Activated CD8-positive, alpha-beta T cell treated with anti-CD3 and anti-CD28 coated beads, Interleukin-2, amount 10 ng/mL, durations not matched to agents 7 days and 5 days (primary cell): ENCODE measurements at regions not wholly inside any gene's neighbourhood (a gene's known extent, or its start where the extent isn't known, plus 50 kb on each side); places are given as distances from the start of the nearest gene placed in this dataset.
A peak's percentile ranks its signal among the peaks of the same experiment; 100 is the strongest.

Experiments
- ATAC-seq: fragments of 150-1000 bp; cut with Tn5 transposase; one replicate; pipeline ENCODE4 v1.10.0; 2021; ENCODE audit warnings: moderate library complexity
- CTCF ChIA-PET: fragments of 350-600 bp; sonication (Branson Sonifier 250); formaldehyde crosslinking; loops from one replicate; lab custom pipeline; 2021; ENCODE audit warnings: antibody characterized with exemption; lab: Charles Lee
- POLR2A ChIA-PET: fragments of 350-600 bp; sonication (Branson Sonifier 250); formaldehyde crosslinking; loops from one replicate; lab custom pipeline; 2021; ENCODE audit warnings: antibody characterized with exemption; lab: Charles Lee
- DNase-seq: peaks from one replicate; pipeline ENCODE4 v3.0.0-alpha.2; 2020
- H3K27ac Mint-ChIP-seq: one replicate; pipeline ENCODE4 v1.8.0; 2021; ENCODE audit warnings: mild to moderate bottlenecking, mixed read lengths
- H3K27me3 Mint-ChIP-seq: one replicate; pipeline ENCODE4 v1.8.0; 2021; ENCODE audit warnings: low read depth, mixed read lengths
- H3K36me3 Mint-ChIP-seq: one replicate; pipeline ENCODE4 v1.8.0; 2021; ENCODE audit warnings: low read depth, mixed read lengths
- H3K4me1 Mint-ChIP-seq: one replicate; pipeline ENCODE4 v1.8.0; 2021; ENCODE audit warnings: low read depth, mixed read lengths
- H3K4me3 Mint-ChIP-seq: one replicate; pipeline ENCODE4 v1.8.0; 2021; ENCODE audit warnings: mild to moderate bottlenecking, mixed read lengths
- H3K9me3 Mint-ChIP-seq: one replicate; pipeline ENCODE4 v1.8.0; 2022; ENCODE audit warnings: mixed read lengths; ENCODE audit not compliant: insufficient read depth

DNA sequence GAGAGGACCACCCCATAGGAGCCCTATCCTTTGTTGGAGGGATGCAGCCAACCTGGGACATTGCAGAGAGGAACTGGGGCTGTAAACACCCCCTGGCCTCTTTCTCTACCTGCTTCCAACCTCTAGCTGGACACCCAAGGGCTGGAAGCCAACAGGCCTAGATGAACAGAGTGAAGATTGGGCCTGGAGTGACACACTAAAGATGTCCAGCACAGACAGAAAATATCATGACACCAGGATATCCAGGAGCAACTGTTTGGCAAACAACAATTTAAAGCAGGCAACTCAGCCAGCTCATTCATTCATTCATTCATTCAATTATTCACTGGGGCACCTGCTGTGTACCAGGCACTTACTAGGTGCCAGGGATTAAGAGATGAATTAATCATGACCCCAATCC lies 125.0 kb upstream of the NCOR2 start:
- H3K27ac Mint-ChIP-seq, result no peak overlapping the region
- peaks cover 8% of the 10 kb centered on the region for H3K27me3 Mint-ChIP-seq
- ATAC-seq, result no peak
- H3K4me3 Mint-ChIP-seq, result no peak overlapping the region
- H3K9me3 Mint-ChIP-seq, result peaks cover 18% of the 10 kb centered on the region
- ChIA-PET POLR2A (no interaction called here), CTCF (no interaction called here)
- H3K36me3 Mint-ChIP-seq, result peaks cover 16% of the 10 kb centered on the region
- peaks cover 41% of the 10 kb centered on the region for H3K4me1 Mint-ChIP-seq
- DNase-seq, result no peak

DNA sequence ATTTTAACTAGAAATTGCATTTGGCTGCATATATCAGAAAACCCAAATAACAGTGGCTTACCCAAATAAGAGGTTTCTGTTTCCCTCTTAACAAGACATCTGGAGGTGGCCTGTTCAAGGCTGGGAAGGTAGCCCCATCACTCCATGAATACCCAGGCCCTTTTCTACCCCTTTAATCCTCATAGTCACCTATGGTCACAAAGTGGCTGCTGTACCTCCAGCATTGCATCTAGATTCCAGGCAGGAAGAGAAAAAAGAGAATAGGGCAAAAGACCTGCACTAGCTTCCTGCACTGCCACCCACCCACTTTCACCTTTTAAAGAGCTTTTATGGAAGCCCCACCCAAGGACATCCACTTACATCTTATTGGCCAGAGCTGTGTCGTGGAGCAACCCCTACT lies 124.0 kb upstream of the NCOR2 start:
- Mint-ChIP-seq H3K27ac (no peak overlapping the region), H3K4me3 (no peak overlapping the region), H3K9me3 (peaks cover 18% of the 10 kb centered on the region), H3K4me1 (peaks cover 50% of the 10 kb centered on the region), H3K36me3 (peaks cover 16% of the 10 kb centered on the region), H3K27me3 (peaks cover 7% of the 10 kb centered on the region)
- no peak for DNase-seq
- no peak for ATAC-seq
- ChIA-PET POLR2A (interaction anchor here (0.6 kb wide), 1 partner anchor 1132 kb away, joined by 3 read pairs; no protein-coding TSS in a partner anchor), CTCF (no interaction called here)

DNA sequence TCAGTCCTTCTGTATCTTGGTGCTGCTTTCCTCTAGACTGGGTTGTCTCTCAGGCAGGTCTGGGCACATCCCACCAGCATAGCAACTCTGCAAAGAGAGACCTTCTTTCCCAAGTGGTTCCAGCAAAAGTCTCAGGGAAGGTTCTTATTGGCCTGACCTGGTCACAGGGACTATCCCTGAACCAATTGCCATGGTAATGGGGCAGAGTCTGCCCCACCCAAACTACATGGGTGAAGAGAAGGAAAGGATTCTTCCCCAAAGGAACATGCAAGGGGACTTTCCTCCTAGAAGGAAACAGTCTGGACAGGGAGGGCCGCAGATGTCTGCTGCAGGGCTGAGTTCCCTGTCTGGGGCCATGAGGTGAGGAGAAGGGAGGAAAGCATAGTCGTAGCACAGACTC lies 122.2 kb upstream of the NCOR2 start:
- H3K4me1 Mint-ChIP-seq, result peaks cover 57% of the 10 kb centered on the region
- no peaks in the 10 kb centered on the region for H3K27me3 Mint-ChIP-seq
- DNase-seq (no peak), ATAC-seq (no peak)
- ChIA-PET CTCF (no interaction called here), POLR2A (no interaction called here)
- no peak overlapping the region for H3K27ac Mint-ChIP-seq
- H3K36me3 Mint-ChIP-seq, result peaks cover 16% of the 10 kb centered on the region
- no peak overlapping the region for H3K4me3 Mint-ChIP-seq
- H3K9me3 Mint-ChIP-seq, result peaks cover 18% of the 10 kb centered on the region

DNA sequence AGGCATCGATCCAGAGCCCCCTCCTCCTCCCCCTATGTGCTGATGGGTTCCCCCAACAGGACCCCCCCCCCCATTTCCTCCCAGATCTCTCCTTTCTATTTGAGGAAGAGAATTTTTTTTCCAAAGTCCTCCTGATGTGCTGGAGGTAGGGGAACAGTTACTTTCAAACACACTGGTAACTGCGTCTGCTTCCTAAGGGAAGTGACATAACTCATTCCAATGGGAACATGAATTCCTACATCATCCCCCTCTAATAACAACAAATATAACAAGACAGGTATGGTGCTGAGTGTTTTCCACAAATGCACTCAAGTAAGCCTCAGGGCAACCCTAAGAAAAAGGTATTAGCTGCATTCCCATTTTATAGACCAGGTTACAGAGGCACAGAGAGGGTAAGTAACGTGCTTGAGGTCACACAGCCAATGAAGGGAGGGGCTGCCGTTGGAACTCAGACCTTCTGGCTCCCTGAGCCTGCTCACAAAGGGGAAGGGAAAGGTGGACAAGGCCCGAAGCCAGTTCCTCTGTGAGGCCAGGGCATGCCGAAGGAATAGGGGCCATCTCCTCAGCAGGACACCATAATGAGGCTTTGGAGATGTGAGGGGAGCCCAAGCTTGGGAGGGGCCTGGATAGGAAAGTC lies 121.1 kb upstream of the NCOR2 start:
- Mint-ChIP-seq H3K4me3 (no peak overlapping the region), H3K9me3 (peaks cover 18% of the 10 kb centered on the region), H3K27me3 (no peaks in the 10 kb centered on the region), H3K27ac (peak overlapping the region; percentile 79), H3K36me3 (peaks cover 16% of the 10 kb centered on the region), H3K4me1 (peaks cover 54% of the 10 kb centered on the region)
- ATAC-seq, result no peak
- no peak for DNase-seq
- CTCF ChIA-PET, result no interaction called here
- POLR2A ChIA-PET, result no interaction called here

DNA sequence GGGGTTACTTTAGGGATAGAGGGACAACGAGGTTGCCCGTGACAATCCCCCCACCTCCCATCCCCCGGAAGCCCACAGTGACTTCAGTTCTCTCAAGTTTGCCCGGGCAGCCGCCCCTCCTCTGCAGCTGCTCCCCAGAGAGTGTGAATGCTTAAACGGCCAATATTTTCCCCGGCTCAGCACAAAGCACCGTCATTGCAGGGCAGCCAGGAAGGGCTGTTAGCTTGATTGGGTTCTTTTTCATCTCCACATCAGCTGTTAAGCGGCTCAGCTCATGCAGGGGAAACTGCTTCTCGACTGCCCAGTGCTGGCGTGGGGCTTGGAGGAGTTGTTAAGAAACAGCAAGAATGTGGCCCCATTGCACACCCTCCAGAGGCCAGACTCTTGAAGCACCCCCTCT lies 120.5 kb upstream of the NCOR2 start:
- Mint-ChIP-seq H3K4me3 (peak overlapping the region; percentile 44), H3K36me3 (peaks cover 14% of the 10 kb centered on the region), H3K27ac (peak overlapping the region; percentile 79), H3K9me3 (peaks cover 12% of the 10 kb centered on the region), H3K27me3 (no peaks in the 10 kb centered on the region), H3K4me1 (peaks cover 49% of the 10 kb centered on the region)
- ChIA-PET POLR2A (interaction anchor here (0.7 kb wide), 1 partner anchor 9 kb away, joined by 3 read pairs; no protein-coding TSS in a partner anchor), CTCF (no interaction called here)
- ATAC-seq (peak; percentile 65), DNase-seq (peak; percentile 39)

DNA sequence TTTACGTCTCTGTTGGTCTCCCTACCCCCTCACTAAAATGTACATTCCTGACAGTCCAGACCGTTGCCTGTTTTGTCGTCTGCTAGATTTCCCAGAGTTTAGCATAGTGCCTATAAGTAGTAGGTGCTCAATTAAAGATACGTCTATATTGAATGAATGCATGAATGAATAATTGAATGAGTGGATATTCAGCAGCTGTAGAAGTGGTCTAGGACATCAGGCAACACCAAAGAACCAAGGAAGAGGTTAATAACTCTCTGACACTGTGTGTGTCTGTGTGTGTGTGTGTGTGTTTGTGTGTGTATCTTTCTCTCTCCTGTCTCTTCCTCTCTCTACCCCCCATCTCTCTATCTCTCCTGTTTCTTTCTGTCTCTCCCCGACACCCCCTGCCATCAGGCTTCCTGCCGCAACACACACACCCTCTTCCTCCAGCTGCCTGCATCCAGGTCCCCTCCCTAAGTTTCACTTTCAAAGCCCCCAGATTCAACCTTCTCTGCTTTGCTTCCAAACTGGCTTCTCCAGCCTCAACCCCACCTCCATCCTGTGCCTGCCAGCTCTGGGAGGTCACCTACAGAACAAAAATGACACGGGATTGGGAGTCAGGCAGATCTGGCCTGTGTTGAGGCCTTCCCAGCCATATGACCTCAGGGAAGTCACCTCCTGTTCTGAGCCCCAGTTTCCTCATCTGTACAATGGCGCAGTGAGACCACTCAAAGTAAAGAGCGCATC lies 119.9 kb upstream of the NCOR2 start:
- peaks cover 48% of the 10 kb centered on the region for H3K4me1 Mint-ChIP-seq
- peak overlapping the region; percentile 44 for H3K4me3 Mint-ChIP-seq
- peaks cover 8% of the 10 kb centered on the region for H3K36me3 Mint-ChIP-seq
- H3K27ac Mint-ChIP-seq, result peak overlapping the region; percentile 79
- ChIA-PET CTCF (no interaction called here), POLR2A (interaction anchor here (0.7 kb wide), 1 partner anchor 9 kb away, joined by 3 read pairs; no protein-coding TSS in a partner anchor)
- H3K27me3 Mint-ChIP-seq, result no peaks in the 10 kb centered on the region
- DNase-seq (peak; percentile 37), ATAC-seq (peak; percentile 61)
- peaks cover 9% of the 10 kb centered on the region for H3K9me3 Mint-ChIP-seq

DNA sequence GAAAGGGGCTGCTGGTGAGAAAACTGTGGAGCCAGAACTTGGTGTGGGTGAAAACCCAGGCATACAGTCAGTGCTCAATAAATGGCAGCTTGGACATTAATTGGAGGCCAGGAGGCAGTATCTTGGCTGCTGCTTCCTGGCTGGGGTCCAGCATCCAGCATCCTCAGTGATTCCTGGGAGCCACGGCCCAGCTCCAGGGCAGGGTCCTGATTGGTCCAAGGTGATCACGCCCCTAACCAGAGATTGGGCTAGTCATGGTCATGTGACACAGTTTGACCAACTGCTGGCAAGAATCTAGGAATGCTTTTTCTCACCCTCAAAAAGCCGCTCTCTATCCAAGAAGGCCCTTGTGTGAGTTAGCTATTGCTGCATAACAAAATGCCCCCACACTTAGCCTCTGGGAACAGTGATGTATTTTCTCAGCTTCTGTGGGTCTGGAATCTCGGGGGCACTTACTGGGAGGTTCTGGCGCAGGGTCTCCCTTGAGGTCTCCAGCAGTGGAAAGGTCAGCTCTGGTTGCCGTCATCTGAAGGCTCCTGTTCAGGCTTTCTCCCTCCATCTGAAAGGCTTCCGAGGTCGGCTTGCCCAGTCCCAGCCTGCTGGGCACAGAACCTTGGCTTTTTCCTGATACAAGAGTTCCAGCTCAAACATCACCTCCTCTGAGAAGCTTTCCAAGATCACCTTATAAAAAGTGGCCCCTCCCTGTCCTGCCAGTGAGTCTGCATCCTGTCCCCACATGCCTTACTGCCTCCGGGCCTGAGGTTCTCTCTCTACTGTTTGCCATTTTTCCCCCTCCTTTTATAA lies 119.2 kb upstream of the NCOR2 start:
- H3K4me3 Mint-ChIP-seq, result no peak overlapping the region
- ChIA-PET POLR2A (no interaction called here), CTCF (no interaction called here)
- H3K9me3 Mint-ChIP-seq, result peaks cover 3% of the 10 kb centered on the region
- peak overlapping the region; percentile 79 for H3K27ac Mint-ChIP-seq
- H3K36me3 Mint-ChIP-seq, result peaks cover 3% of the 10 kb centered on the region
- H3K27me3 Mint-ChIP-seq, result no peaks in the 10 kb centered on the region
- ATAC-seq (no peak), DNase-seq (no peak)
- peaks cover 47% of the 10 kb centered on the region for H3K4me1 Mint-ChIP-seq

DNA sequence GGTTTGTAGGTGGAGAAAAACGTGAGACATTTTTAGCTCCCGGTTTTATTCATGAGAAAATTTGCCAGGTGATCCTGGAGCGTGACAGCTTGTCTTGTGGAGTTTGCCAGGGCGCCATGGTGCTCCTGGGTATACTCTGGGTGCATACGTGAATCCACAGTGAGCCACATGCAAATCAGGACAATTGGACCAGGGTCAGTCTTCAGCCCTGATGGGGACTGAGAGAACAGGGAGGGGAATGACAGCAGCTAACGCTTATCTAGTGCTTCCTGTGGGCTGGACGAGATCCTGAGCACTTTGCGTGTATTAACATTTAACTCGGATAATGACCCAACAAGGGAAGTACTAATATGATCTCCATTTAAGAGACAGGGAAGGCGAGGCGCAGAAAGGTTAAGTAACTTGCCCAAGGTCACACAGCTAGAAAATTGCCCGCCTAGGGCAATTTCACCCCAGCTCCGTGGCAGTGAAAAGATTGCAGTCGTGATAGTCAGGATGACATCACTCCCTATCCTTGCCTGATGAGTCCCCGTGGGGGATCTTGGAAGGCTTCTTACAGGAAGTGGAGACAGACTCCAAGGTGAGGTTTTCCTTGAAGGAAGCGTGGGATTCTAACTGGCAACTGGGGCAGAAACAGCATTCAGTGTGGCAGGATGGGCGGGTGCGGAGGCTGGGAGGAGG lies 118.4 kb upstream of the NCOR2 start:
- Mint-ChIP-seq H3K4me3 (no peak overlapping the region), H3K36me3 (no peaks in the 10 kb centered on the region), H3K27me3 (no peaks in the 10 kb centered on the region), H3K4me1 (peaks cover 49% of the 10 kb centered on the region), H3K9me3 (no peaks in the 10 kb centered on the region), H3K27ac (no peak overlapping the region)
- POLR2A ChIA-PET, result no interaction called here
- CTCF ChIA-PET, result no interaction called here
- DNase-seq, result no peak
- ATAC-seq, result no peak

DNA sequence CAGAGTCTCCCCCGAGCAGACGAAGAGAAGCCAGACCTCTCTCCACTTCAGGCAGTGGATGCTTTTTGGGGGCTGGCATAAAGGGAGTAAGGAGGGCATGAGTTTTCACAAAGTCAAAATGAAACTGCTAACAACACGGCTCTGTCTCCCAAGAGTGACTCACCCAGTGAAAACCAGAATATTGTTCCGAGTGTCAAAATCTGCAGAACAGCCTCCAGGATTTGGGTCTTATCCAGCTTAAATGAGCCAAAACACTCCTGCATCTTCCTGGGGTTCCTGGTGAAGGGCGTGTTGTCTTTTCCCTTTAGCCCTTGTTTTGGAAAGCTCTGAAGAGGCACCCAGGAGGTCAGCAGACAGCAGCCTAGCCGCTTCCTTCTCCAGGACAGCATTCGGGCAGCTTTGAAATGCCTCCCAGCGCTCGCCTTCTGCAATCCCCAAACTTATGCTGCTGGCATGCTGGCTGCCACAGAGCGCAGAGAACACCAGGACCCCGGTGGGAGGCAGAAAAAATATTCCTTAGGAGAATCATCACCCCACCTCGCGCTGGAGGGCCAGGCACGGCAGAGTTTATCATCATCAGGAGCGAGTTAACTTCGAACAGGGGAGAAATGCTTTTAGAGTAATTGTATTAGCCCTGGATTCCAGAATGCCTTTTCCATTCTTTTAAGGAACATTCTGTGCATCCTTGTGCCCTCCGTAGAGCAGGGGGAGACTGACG lies 117.7 kb upstream of the NCOR2 start:
- ChIA-PET POLR2A (no interaction called here), CTCF (no interaction called here)
- Mint-ChIP-seq H3K9me3 (no peaks in the 10 kb centered on the region), H3K36me3 (no peaks in the 10 kb centered on the region), H3K27ac (no peak overlapping the region), H3K27me3 (no peaks in the 10 kb centered on the region), H3K4me3 (no peak overlapping the region), H3K4me1 (peaks cover 49% of the 10 kb centered on the region)
- ATAC-seq (no peak), DNase-seq (no peak)

DNA sequence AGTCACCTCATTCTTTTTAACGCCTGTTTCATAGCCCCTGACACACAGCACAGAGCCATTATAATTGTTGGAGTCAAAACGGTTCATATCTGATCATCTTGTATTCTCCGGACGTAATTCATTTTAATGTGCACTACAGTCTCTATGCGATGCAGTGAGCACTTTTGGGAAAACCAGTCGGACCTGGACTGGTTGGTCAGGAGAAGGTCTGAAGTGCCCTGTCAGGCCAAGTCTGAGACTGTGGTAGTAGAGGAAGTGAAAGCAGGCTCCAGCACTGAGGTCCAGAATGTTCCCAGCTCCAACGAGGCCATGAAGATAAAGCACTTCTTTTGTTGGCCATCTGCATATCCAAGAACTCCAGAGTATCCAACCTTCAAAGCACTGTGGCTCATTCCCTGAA lies 117.1 kb upstream of the NCOR2 start:
- H3K9me3 Mint-ChIP-seq, result no peaks in the 10 kb centered on the region
- no peaks in the 10 kb centered on the region for H3K27me3 Mint-ChIP-seq
- ChIA-PET CTCF (no interaction called here), POLR2A (no interaction called here)
- no peak for ATAC-seq
- no peaks in the 10 kb centered on the region for H3K36me3 Mint-ChIP-seq
- no peak overlapping the region for H3K4me3 Mint-ChIP-seq
- peak overlapping the region; percentile 49 for H3K27ac Mint-ChIP-seq
- H3K4me1 Mint-ChIP-seq, result peaks cover 46% of the 10 kb centered on the region
- no peak for DNase-seq
